SK-N-SH (cell line): ENCODE measurements at regions not wholly inside any gene's neighbourhood (a gene's known extent, or its start where the extent isn't known, plus 50 kb on each side); places are given as distances from the start of the nearest gene placed in this dataset.

Source experiments
- CTCF ChIA-PET: fragments of 300-600, 350-600 bp; formaldehyde crosslinking; extraction: SDS; loops from one replicate; lab custom pipeline; 2021; lab: Yijun Ruan, JAX
- POLR2A ChIA-PET: fragments of 350-600 bp; sonication (Branson Sonifier 250); formaldehyde crosslinking; extraction: SDS; loops from one replicate; lab custom pipeline; 2020; ENCODE audit warnings: antibody characterized with exemption, inconsistent platforms; lab: Yijun Ruan, JAX
- DNase-seq: peaks from one replicate; pipeline ENCODE4 v3.0.0; 2012
- H2AFZ ChIP-seq: fragments of 200-600 bp; sonication (generic); 2 replicates; pipeline ENCODE4 v1.8.1; 2016; ENCODE audit warnings: antibody characterized with exemption, mild to moderate bottlenecking, low read depth
- H3F3A ChIP-seq: fragments of 200-600 bp; sonication (generic); replicated peaks from 2 replicates; pipeline ENCODE3; 2016; ENCODE audit warnings: antibody characterized with exemption, mild to moderate bottlenecking; ENCODE audit not compliant: insufficient read depth
- H3K27ac ChIP-seq, 2 experiments: fragments of 200-500 bp in 1 of 2; fragments of 200-600 bp in 1 of 2; sonication (Bioruptor generic) in 1 of 2; sonication (generic), shearing (Covaris generic) in 1 of 2; 2 replicates each; pipeline versions ENCODE4 v1.5.1 to v1.6.1; 2014 to 2016; ENCODE audit warnings: low read depth in 2 of 2, inconsistent platforms in 1 of 2, low read length in 1 of 2, mild to moderate bottlenecking in 1 of 2, mixed read lengths in 1 of 2
- H3K27me3 ChIP-seq: fragments of 200-600 bp; sonication (generic), shearing (Covaris generic); 2 replicates; pipeline ENCODE4 v1.6.1; 2016; ENCODE audit warnings: mixed run types; ENCODE audit not compliant: insufficient read depth
- H3K36me3 ChIP-seq, 2 experiments: fragments of 200-500 bp in 1 of 2; fragments of 200-600 bp in 1 of 2; sonication (Bioruptor generic) in 1 of 2; sonication (generic) in 1 of 2; replicated peaks in 1 of 2; 2 replicates each; pipeline versions ENCODE3 to v1.5.1; 2014 to 2016; ENCODE audit warnings: low read length in 1 of 2, mild to moderate bottlenecking in 1 of 2; ENCODE audit not compliant: insufficient read depth in 2 of 2, control insufficient read depth in 1 of 2
- H3K4me1 ChIP-seq, 2 experiments: fragments of 200-500 bp in 1 of 2; fragments of 200-600 bp in 1 of 2; sonication (Bioruptor generic) in 1 of 2; sonication (generic), shearing (Covaris generic) in 1 of 2; 2 replicates each; pipeline versions ENCODE4 v1.5.1 to v1.6.1; 2014 to 2016; ENCODE audit warnings: low read depth in 1 of 2, low read length in 1 of 2, mixed run types in 1 of 2; ENCODE audit not compliant: insufficient read depth in 2 of 2, control insufficient read depth in 1 of 2
- H3K4me2 ChIP-seq: fragments of 200-600 bp; sonication (generic), shearing (Covaris generic); 2 replicates; pipeline ENCODE4 v1.6.1; 2017; ENCODE audit warnings: mixed run types
- H3K4me3 ChIP-seq, 2 experiments: fragments of 200-500 bp in 1 of 2; fragments of 200-600 bp in 1 of 2; sonication (Bioruptor generic) in 1 of 2; sonication (generic), shearing (Covaris generic) in 1 of 2; 2 replicates each; pipeline versions ENCODE4 v1.5.1 to v1.8.1; 2014 to 2016; ENCODE audit warnings: low read depth in 2 of 2, inconsistent platforms in 1 of 2, low read length in 1 of 2, mild to moderate bottlenecking in 1 of 2, mixed read lengths in 1 of 2, moderate library complexity in 1 of 2
- H3K79me2 ChIP-seq: fragments of 200-600 bp; sonication (generic); 2 replicates; pipeline ENCODE4 v1.8.1; 2017; ENCODE audit warnings: mild to moderate bottlenecking; ENCODE audit not compliant: insufficient read depth
- H3K9ac ChIP-seq: fragments of 200-600 bp; sonication (generic); 2 replicates; pipeline ENCODE4 v1.6.1; 2017; ENCODE audit warnings: mixed run types
- H3K9me2 ChIP-seq: fragments of 200-600 bp; sonication (generic); 2 replicates; pipeline ENCODE4 v1.6.1; 2017; ENCODE audit warnings: mixed run types
- H3K9me3 ChIP-seq: fragments of 200-600 bp; sonication (generic); 2 replicates; pipeline ENCODE4 v1.6.1; 2017; ENCODE audit warnings: mixed run types, mild to moderate bottlenecking, moderate library complexity
- H4K20me1 ChIP-seq: fragments of 200-600 bp; sonication (generic); 2 replicates; pipeline ENCODE4 v1.6.1; 2017; ENCODE audit warnings: mild to moderate bottlenecking, mixed run types; ENCODE audit not compliant: insufficient read depth
- CHD2 ChIP-seq: fragments of 150-350 bp; IDR thresholded peaks from 2 replicates; pipeline ENCODE4 v1.6.1; 2018; ENCODE audit warnings: low read length; ENCODE audit not compliant: partially characterized antibody
- ELF1 ChIP-seq: IDR thresholded peaks from 2 replicates; pipeline ENCODE4 v1.4.0; 2012
- EP300 ChIP-seq, 2 experiments: IDR thresholded peaks; 2 replicates each; pipeline versions ENCODE4 v1.4.0 to v1.6.1; 2012; ENCODE audit warnings: borderline replicate concordance in 1 of 2, low read depth in 1 of 2, low read length in 1 of 2
- FOXJ3 ChIP-seq: sonication (generic); formaldehyde crosslinking; IDR thresholded peaks from 2 replicates; pipeline ENCODE4 v1.5.1; 2020; ENCODE audit warnings: mild to moderate bottlenecking, missing genetic modification reagents
- FOXM1 ChIP-seq: IDR thresholded peaks from 2 replicates; pipeline ENCODE4 v1.4.0; 2012; ENCODE audit warnings: low read depth, mild to moderate bottlenecking
- GABPA ChIP-seq: IDR thresholded peaks from 2 replicates; pipeline ENCODE4 v1.4.0; 2012; ENCODE audit warnings: low read depth, mild to moderate bottlenecking
- NFIC ChIP-seq: IDR thresholded peaks from 2 replicates; pipeline ENCODE4 v1.4.0; 2012; ENCODE audit warnings: borderline replicate concordance
- RAD21 ChIP-seq: IDR thresholded peaks from 2 replicates; pipeline ENCODE4 v1.6.1; 2012; ENCODE audit warnings: mild to moderate bottlenecking, low read length
- RFX5 ChIP-seq: IDR thresholded peaks from 2 replicates; pipeline ENCODE4 v1.6.1; 2012; ENCODE audit warnings: mild to moderate bottlenecking, improper control_type of control experiment, low read length
- RXRA ChIP-seq: IDR thresholded peaks from 2 replicates; pipeline ENCODE4 v1.4.0; 2012; ENCODE audit warnings: low read depth, mild to moderate bottlenecking, borderline replicate concordance
- SIN3A ChIP-seq: IDR thresholded peaks from 2 replicates; pipeline ENCODE4 v1.6.1; 2012; ENCODE audit warnings: low read depth, mild to moderate bottlenecking, low read length, moderate library complexity, borderline replicate concordance
- YY1 ChIP-seq: IDR thresholded peaks from 2 replicates; pipeline ENCODE4 v1.4.0; 2012; ENCODE audit warnings: low read depth, mild to moderate bottlenecking
- WGBS: methylation state at CpG from one replicate; pipeline ENCODE4 v1.1.6; 2017; ENCODE audit warnings: low lambda C conversion rate; 5-methylcytosine and 5-hydroxymethylcytosine counted together
- TF ChIP-seq, protein P1 (sequence below): fragments of 150-350 bp; IDR thresholded peaks from 2 replicates; pipeline ENCODE4 v1.6.1; 2016; ENCODE audit warnings: mild to moderate bottlenecking, low read depth, low read length
- TF ChIP-seq, protein P2 (sequence below): IDR thresholded peaks from 2 replicates; pipeline ENCODE4 v1.4.0; 2012; ENCODE audit warnings: low read depth, borderline replicate concordance
- TF ChIP-seq, protein P3 (sequence below): fragments of 200-600 bp; sonication (generic); IDR thresholded peaks from 2 replicates; pipeline ENCODE4 v1.6.1; 2017; ENCODE audit warnings: antibody characterized with exemption, mild to moderate bottlenecking, moderate library complexity

DNA sequence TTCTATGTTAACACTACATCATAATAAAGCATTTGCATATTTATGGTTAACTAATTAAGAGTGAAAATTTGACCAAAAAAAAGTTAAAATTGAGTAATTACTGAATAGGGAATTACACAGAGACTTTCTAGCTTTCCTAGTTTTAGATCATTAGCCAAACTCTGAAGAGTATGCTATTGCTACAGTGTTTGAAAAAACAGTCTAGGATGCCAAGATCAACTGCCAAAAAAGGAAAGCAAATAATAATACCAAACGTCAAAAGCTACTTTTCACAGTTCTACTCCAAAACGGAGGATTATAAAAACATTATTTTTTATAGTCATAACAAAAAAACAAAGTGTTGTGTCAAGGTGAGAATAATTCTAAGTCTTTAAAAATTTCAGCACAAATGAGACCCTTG is 359.8 kb upstream of the CTSO start:
- Histone ChIP-seq H3K4me3 (no peak overlapping the region), H4K20me1 (no peaks in the 10 kb centered on the region), H3K79me2 (no peaks in the 10 kb centered on the region), H3K4me2 (no peak overlapping the region), H3K27me3 (no peaks in the 10 kb centered on the region), H3K9ac (no peak overlapping the region), H3K4me1 (no peaks in the 10 kb centered on the region; a peak in 1 of 4 replicates), H3F3A (no peaks in the 10 kb centered on the region), H3K27ac (no peak overlapping the region), H3K36me3 (no peaks in the 10 kb centered on the region), H3K9me2 (no peaks in the 10 kb centered on the region), H3K9me3 (peaks cover 6% of the 10 kb centered on the region; the same call in 1 of the 2 replicates), H2AFZ (no peak overlapping the region)
- TF ChIP-seq RXRA (no peak), SIN3A (no peak), YY1 (no peak)
- WGBS, result 10% methylated on average over 2 of the region's 2 CpGs
- DNase-seq, result no peak
- CTCF ChIA-PET, result no interaction called here
- POLR2A ChIA-PET, result no interaction called here

- no peaks in the 10 kb centered on the region for H3F3A ChIP-seq
- CTCF ChIA-PET, result no interaction called here
- no peaks in the 10 kb centered on the region for H3K27me3 ChIP-seq
- H4K20me1 ChIP-seq, result no peaks in the 10 kb centered on the region
- no peaks in the 10 kb centered on the region for H3K36me3 ChIP-seq
- no peak overlapping the region; a peak in 1 of 4 replicates for H3K4me3 ChIP-seq
- no peak overlapping the region for H3K27ac ChIP-seq
- DNase-seq, result no peak
- POLR2A ChIA-PET, result no interaction called here
- WGBS, result 28% methylated on average over 3 of the region's 3 CpGs
- H3K9ac ChIP-seq, result no peak overlapping the region
- H3K79me2 ChIP-seq, result no peaks in the 10 kb centered on the region
- no peaks in the 10 kb centered on the region for H3K9me2 ChIP-seq
- H2AFZ ChIP-seq, result no peak overlapping the region
- H3K4me2 ChIP-seq, result peak overlapping the region; percentile 17; the same call in 1 of the 2 replicates
- H3K9me3 ChIP-seq, result peaks cover under 1% of the 10 kb centered on the region; the same call in 1 of the 2 replicates
- TF ChIP-seq CHD2, result no peak
- no peak for TF ChIP-seq EP300 (IDR thresholded peaks at IDR 0.05; ENCODE audit: borderline replicate concordance in 1 of 2, low read depth in 1 of 2, low read length in 1 of 2)
- TF ChIP-seq SIN3A, result no peak
- TF ChIP-seq FOXM1, result no peak
- TF ChIP-seq ELF1, result no peak
- TF ChIP-seq GABPA, result no peak
- no peak for TF ChIP-seq NFIC
- no peak for TF ChIP-seq RAD21
- TF ChIP-seq, protein P1, sequence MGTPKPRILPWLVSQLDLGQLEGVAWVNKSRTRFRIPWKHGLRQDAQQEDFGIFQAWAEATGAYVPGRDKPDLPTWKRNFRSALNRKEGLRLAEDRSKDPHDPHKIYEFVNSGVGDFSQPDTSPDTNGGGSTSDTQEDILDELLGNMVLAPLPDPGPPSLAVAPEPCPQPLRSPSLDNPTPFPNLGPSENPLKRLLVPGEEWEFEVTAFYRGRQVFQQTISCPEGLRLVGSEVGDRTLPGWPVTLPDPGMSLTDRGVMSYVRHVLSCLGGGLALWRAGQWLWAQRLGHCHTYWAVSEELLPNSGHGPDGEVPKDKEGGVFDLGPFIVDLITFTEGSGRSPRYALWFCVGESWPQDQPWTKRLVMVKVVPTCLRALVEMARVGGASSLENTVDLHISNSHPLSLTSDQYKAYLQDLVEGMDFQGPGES, result no peak
- TF ChIP-seq, protein P2, sequence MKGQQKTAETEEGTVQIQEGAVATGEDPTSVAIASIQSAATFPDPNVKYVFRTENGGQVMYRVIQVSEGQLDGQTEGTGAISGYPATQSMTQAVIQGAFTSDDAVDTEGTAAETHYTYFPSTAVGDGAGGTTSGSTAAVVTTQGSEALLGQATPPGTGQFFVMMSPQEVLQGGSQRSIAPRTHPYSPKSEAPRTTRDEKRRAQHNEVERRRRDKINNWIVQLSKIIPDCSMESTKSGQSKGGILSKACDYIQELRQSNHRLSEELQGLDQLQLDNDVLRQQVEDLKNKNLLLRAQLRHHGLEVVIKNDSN, result no peak
- TF ChIP-seq, protein P3, sequence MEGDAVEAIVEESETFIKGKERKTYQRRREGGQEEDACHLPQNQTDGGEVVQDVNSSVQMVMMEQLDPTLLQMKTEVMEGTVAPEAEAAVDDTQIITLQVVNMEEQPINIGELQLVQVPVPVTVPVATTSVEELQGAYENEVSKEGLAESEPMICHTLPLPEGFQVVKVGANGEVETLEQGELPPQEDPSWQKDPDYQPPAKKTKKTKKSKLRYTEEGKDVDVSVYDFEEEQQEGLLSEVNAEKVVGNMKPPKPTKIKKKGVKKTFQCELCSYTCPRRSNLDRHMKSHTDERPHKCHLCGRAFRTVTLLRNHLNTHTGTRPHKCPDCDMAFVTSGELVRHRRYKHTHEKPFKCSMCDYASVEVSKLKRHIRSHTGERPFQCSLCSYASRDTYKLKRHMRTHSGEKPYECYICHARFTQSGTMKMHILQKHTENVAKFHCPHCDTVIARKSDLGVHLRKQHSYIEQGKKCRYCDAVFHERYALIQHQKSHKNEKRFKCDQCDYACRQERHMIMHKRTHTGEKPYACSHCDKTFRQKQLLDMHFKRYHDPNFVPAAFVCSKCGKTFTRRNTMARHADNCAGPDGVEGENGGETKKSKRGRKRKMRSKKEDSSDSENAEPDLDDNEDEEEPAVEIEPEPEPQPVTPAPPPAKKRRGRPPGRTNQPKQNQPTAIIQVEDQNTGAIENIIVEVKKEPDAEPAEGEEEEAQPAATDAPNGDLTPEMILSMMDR, result no peak
- no peak for TF ChIP-seq RFX5
- no peak for TF ChIP-seq FOXJ3 (CRISPR knock-in tag)
- H3K4me1 ChIP-seq, result no peaks in the 10 kb centered on the region; a peak in 1 of 4 replicates
Observed at GRCh38 chr4:156312261-156312847, 358.7 kb upstream of the CTSO start.
